NCI-H446 treated with DMSO at 0.1 percent for 48 hours (cell line): ENCODE measurements at regions not wholly inside any gene's neighbourhood (a gene's known extent, or its start where the extent isn't known, plus 50 kb on each side); places are given as distances from the start of the nearest gene placed in this dataset.

ENCODE experiments used
- DNase-seq: peaks from one replicate; lab custom pipeline; 2025; lab: John Stamatoyannopoulos, UW

DNA sequence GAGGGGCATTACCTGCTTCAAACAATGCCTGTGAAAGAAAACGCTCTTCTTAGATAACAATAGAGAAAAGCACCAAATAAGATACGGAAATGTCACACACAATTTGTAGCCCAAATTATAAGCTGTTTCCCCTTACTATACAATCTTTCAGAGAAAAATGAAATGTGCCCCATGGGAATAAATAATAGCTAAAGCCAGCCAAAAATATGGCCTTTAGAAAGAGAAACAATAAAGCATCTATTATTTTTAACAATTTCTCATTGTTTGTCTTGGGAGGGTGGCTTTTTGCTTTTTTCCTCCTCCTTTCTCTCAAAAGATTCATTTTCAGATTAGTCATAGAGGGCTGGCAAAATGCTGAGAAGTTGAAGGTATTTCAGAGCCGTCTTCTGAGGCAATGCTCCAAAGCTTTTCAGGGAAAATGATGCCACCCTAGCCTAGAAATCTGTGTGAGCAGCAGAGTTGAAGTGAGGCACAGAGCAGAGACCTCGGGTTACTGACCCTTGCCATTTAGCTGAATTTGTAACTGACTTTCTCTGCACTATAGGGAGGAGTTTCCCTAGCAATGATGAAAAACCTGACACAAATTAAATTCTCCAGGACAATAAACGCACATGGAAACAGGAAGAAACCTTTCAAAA lies 86.3 kb upstream of the PRICKLE2 start:
- DNase-seq = no peak

DNA sequence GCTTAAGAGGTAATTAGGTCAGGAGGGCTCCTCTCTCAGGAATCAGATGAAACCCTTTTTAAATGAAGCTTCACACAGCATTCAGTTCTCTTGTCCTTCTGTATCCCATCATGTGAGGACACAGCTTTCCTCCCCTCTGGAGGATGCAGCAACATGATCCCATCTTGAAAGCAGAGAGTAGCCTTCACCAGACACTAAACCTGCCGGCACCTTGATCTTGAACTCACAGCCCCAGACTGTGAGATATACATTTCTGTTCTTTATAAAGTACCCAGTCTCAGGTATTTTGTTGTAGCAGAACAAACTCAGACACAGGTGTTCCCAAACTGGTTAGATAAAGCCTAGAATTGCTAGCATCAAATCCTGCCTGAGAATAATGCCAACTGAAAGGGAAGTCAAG lies 83.7 kb upstream of the PRICKLE2 start:
- no peak for DNase-seq

DNA sequence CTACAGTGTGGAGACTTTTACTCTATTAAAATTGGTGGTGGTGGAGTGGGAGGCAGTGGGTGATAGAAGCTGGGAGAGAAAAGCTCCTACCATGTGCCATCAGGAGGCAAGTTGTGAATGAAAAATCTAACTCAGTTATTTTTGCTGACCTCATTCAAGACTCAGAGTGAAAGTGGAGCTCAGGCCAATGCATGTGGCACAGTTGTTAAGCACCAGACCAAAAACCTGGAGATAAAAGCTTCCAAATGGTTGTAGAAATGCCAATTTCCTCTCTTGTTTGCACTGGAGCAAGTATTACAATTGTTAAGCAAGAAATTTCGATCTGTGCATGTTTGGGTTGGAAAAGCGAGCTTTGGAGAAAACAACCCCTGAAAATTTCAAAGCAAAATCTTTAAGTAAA lies 81.5 kb upstream of the PRICKLE2 start:
- DNase-seq = no peak

DNA sequence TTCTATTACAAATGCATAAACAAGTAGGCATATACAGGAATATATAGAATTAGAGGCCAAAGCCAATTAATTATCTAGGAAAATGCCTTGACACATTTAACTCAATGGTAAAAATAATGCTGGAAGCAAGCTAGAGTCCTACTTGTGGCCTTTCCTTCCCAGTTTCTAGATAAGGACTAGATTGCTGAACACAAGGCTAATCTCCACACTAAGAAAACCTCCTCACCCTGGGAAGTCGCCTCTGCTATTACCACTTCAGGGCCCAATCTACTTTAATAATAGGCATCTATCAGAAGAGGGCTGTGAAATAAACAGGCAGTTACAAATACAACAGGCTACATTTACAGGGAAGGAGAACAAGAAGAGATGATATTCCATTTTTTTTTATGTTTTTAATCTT lies 80.5 kb upstream of the PRICKLE2 start:
- DNase-seq = no peak

DNA sequence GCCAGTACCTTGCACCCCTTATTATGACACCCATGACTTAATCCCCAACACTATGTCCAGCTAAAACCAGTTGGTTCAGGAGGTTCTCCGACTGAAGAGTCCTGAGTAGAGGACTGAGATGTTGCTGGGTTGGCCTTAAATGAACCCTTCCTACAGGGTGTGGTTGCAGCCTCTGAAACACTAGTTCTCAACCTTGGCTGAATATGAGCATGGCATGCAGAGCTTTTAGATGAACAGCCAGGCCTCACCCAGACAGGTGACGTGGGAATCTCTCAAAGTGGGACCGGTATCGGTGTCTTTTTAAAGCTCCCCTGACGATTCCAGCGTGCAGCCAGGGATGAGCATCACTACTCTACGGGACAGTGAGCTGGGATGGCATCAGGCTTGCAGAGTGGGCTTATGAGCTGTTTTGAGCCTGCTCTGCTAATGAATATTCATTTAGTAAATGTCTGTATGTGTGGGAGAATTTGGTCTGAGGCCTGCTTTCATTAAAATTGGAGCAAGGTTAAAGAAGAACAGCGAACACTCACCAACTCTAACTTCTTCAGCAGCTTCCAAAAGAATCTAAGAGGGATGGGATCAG lies 79.7 kb upstream of the PRICKLE2 start:
- no peak for DNase-seq

DNA sequence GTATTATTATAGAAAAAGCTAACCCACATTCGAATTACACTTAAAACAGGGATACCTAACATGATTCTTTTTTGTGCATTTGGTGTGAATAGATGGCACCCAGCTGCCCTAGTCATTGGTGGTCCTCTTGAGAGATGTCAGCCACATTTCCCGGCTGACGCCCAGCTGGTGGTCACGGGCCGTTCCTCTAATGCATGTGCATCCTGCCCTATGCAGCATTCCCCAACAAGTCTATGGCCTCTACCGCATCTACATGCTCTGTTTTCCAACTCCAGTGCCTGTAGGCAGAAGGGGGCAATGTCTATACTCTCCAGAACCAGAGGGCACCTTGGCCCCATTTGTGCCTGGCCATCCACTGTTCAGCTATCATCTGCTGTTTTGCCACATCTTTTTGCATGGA lies 78.6 kb upstream of the PRICKLE2 start:
- DNase-seq = no peak

DNA sequence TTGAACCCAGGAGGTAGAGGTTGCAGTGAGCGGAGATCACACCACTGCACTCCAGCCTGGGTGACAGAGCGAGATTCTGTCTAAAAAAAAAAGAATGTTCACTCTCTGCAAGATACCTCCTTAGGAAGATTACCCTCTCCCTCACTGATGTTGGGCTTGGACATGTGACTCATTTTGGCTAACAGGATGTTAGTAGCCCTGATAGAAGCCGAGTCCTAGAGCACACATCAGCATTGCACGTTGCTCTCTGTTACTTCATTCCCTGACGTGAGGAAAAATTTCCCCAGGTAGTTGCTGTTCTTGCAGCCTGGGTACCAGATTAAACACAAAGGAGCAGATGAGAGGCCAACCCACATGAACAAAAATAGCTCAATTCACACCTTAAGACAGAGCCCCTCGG lies 78.1 kb upstream of the PRICKLE2 start:
- no peak for DNase-seq

DNA sequence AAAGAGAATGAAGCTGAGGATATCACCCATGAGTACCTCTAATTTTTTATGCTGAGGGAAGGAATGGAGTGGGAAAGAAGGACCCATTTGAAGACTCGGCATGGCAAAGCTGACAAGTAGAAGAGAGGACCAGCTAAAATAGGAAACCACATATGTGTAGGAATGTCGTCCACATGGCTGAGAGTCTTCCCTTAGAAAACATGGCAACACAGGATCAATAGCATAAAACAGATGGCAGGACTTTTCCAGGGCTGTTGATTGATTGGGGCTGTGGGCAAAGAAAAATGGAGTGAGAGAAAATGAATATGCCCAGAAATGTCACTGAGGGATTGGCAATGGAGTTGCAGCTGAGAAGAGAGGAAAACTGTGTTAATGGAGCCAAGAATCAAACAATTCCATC lies 76.2 kb upstream of the PRICKLE2 start:
- DNase-seq = no peak

DNA sequence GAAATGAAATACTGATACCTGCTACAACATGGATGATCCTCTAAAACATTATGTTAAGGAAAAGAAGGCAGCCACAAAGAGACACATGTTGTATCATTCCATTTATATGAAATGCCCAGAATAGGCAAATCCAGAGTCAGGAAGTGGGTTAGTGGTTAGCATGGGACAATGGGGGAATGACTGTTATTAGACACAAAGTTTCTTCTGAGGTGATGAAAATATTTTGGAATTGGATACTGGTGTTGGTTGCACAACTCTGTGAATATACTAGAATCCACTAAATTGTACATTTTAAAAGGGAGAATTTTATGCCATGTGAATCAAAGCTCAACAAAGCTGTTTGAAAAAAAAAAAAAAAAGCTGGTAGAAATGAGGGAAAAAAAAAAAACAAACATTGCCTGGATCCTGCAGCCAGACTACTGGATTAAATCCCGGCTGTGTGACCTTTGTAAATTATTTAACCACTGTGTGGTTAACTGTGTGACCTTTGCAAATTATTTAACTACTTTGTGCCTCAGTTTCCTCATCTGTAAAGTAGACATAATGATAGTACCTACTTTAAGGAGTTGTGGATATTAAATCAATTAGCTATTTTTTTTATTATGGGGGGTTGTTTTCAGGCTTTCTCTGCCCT lies 75.6 kb upstream of the PRICKLE2 start:
- DNase-seq = no peak

DNA sequence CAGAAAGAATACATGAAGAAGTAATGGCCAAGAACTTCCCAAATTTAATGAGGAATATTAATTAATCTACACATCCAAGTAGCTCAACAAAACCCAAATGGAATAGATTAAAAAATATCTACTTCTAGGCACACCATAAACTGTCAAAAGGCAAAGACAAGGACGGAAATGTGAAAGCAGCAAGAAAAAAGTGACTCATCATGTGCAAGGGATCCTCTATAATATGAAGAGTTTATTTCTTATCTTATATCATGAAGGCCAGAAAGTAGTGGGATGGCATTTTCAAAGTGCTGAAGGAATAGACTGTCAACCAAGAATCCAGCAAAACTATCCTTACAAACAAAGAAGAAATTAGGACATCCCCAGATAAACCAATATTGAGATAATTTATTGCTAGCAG lies 73.9 kb upstream of the PRICKLE2 start:
- no peak for DNase-seq

DNA sequence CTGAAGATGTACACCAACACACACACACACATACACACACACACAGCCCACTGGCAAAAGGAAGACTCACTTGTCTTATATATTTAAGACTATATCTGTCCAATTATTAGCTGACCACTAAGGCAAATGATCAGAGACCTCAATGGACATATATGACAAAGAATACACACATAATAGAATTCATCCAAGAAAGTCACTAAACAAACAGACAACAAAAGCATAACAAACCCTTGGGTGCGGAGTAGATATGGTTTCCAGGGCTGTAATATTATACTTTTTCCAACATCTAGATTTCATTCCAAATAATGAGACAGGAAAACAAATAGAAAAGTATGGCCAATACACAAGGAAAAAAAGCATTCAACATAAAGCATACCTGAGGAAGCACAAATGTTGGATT lies 72.3 kb upstream of the PRICKLE2 start:
- no peak for DNase-seq

DNA sequence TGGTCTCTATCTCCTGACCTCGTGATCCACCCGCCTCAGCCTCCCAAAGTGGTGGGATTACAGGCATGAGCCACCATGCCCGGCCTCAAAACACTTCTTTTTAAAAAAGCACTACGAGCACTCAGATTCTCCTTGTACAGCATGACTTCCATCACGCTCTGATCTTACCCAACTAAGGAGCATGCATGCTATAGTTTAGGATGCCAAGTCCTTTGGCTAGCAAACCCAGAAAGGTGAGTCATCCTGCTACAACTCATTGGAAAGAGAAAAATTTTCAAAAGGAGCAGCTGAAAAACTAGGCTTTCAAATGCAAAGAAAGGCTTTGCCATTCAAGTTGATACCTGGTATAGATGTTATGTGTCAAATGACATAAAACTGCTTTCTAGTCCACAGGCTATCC lies 70.3 kb upstream of the PRICKLE2 start:
- peak; percentile 51 for DNase-seq

DNA sequence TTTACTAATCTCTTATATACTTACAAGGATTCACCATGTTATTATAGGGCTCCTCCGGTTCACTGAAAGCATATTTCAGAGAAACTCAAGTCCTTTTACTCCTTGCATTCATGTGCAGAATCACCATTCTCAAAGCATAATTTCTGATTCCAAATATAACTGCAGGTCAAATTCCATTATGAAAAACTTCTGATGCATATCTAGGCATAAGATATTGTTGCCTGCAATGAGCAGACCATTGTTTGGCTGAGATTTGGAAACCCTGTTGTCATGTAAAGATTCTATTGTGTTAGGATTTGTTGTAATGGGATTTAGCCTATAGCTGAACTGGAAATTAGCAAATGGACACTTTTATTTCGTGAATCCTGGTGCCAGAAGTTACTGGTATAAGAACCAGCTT lies 69.5 kb upstream of the PRICKLE2 start:
- no peak for DNase-seq

DNA sequence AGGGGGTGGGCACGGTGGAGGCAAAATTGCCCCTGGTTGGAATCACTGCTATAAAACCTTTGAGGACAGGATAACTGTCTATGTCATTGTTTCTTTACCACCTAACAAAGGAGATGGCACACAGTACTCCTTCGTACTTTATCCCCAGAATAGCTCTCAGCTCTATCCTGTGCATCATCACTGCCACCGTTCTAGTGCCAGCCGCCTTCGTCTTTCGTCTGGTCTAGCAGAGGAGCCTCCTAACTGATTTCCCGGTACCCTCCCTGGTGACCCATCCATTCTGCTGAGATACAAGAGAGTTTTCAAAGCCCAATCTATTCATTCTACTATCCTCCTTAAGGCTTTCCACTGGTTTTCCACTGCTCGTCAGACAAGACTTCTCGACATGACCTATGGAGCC lies 67.9 kb upstream of the PRICKLE2 start:
- DNase-seq = no peak

DNA sequence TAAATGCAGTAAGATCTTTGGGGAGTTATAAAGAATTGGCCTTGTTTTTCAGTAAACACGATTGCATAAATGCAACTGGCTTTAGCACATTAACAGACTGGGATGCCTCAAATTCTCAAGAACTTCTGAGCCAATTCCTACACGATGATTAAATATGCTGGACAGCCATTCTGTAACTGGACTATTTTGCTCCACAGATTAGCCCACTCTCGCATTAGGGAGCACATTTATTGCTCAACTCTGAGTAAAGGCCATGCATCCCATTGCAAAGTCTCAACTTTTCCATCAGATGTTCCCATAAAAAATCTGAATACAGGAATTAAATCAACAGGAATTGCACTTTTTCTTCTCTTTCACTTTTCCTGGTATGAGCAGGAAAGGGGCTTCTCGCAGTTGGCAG lies 66.7 kb upstream of the PRICKLE2 start:
- no peak for DNase-seq

DNA sequence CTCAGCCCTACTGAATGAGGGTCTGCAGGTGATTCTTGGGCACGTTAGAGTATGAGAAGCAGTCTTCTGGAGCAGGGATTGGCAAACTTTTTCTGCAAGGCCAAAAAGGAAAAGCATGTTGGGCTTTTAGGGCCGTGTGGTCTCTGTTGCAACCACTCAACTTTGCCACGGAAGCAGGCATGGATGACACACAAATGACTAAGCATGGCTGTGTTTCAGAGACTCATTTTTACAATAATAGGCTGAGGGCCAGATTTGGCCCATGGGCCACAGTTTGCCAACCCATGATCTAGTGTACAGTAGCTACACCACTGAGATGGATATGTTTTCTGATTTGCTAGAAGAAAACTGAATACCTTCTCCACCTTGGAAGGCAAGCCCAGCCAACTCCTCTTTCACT lies 66.1 kb upstream of the PRICKLE2 start:
- DNase-seq = peak; percentile 17

DNA sequence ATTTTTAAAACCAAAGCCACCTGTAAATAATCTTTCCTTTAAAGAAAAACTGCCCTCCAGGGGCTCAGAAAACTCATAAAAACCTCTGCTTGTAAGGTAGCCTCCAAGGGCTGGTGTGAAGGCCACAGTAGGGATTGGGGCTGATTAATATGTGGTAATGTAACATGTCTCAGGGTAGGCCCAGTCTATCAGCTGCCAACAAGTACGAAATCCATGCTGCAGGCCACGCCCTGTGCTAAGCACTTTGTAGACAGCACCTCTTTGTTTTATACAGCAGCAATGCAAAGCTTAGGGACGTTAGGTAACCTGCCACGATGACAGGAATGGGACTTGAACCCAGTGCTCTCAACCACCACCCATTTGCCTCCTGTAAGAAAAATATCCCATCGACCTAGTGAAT lies 65.6 kb upstream of the PRICKLE2 start:
- no peak for DNase-seq

DNA sequence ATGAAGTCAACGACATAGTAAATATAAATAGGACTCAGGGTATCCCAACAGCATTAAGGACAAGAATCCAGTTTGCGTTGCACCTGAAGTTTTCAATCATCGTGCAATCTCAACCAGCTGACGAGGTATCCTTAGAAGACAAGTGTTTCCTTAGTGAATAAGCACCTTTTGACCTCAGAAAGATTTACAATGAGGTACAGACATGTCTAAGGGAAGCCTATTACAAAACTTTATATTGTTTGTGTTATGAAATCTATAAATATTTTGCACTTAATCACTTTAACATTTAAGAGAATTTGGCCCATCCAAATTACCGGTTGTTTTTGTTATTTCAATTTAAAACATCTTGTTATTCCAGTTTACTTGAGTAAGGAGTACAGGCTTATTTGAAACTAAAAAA lies 64.9 kb upstream of the PRICKLE2 start:
- no peak for DNase-seq

DNA sequence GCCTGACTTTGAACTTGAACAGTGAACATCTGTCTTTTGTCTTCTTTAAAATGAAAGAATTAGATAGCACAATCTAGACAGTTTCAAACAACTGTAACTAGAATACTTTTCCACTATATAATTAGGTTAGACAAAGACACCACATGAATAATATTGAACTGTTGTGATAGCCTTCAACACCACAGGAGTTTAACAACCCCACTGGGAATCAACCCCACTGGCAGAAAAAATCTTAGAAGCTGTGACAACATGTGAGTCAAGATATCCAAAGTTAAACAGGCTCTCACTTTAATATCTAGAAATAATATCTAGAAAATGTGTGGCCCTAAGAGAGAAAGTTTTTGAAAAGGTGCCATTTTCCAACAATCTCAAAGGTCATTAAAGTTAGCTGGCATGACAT lies 64.4 kb upstream of the PRICKLE2 start:
- DNase-seq = no peak

DNA sequence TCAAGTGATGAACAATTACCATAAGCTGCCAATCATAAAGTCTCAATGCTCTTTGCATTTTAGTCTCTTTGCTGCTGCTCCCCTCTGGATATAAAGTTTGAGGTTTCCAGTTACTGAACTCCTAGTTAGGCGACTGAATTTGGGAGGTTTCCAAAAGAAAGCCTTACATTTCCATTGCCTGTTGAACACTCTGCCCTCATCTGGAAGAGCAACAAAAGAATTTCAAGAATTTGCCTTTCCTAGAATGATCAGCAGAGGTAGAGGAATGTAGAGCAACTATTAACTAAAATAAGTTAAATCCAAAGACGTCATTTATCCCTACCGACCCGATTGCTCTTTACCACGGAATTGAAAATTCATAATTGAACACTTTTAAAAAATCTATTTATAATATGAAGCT lies 53.4 kb upstream of the PRICKLE2 start:
- no peak for DNase-seq

DNA sequence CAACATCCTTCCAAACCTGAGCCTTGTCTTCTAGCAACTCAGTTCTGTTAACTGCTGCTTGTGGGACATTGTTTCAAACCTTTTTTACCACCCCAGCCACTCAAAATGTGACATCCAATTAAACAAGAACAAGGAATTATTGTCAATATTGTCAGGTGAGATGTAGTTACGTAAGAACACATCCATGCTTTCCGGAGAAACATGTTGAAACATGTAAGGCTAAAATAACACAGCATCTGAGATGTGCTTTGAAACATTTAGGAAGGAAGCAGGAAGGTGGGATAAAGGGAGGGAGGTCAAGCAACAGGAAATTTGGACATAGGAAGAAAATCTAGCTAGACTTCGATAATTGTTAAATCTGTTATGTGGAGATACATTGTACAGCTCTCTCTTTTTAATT lies 50.9 kb upstream of the PRICKLE2 start:
- DNase-seq = no peak
